HUES6 (cell line): ENCODE measurements at regions not wholly inside any gene's neighbourhood (a gene's known extent, or its start where the extent isn't known, plus 50 kb on each side); places are given as distances from the start of the nearest gene placed in this dataset.
"Not testable (repeated sequence)": the region's sequence is repeated elsewhere in the genome, so short reads cannot be mapped to it uniquely, and the experiment has no call there.

ENCODE experiments used
- H3K27ac ChIP-seq: 2 replicates; pipeline ENCODE4 v1.7.0; 2013; ENCODE audit warnings: low read depth, mild to moderate bottlenecking, low read length, inconsistent platforms
- H3K27me3 ChIP-seq: 2 replicates; pipeline ENCODE4 v1.6.1; 2013; ENCODE audit warnings: low read length; ENCODE audit not compliant: control insufficient read depth, insufficient read depth
- H3K36me3 ChIP-seq: 2 replicates; pipeline ENCODE4 v1.6.1; 2013; ENCODE audit warnings: low read length; ENCODE audit not compliant: control insufficient read depth, insufficient read depth
- H3K4me1 ChIP-seq: 2 replicates; pipeline ENCODE4 v1.6.1; 2013; ENCODE audit warnings: low read length; ENCODE audit not compliant: control insufficient read depth, insufficient read depth
- H3K4me3 ChIP-seq: 2 replicates; pipeline ENCODE4 v1.5.1; 2013; ENCODE audit warnings: low read depth, low read length
- H3K9ac ChIP-seq: one replicate; pipeline ENCODE4 v1.6.1; 2013; ENCODE audit warnings: mild to moderate bottlenecking, low read length
- H3K9me3 ChIP-seq: 2 replicates; pipeline ENCODE4 v1.6.1; 2013; ENCODE audit warnings: low read depth, low read length; ENCODE audit not compliant: control insufficient read depth, insufficient read depth

- not testable (repeated sequence) for H3K4me3 ChIP-seq, H3K4me1 ChIP-seq, H3K27ac ChIP-seq, H3K9ac ChIP-seq, H3K27me3 ChIP-seq, H3K9me3 ChIP-seq, H3K36me3 ChIP-seq
Measured at GRCh38 chr1:245102149-245102548, 52.6 kb upstream of the KIF26B start.

- H3K4me1 ChIP-seq = no peaks in the 10 kb centered on the region; the same call in 1 of the 2 replicates
- H3K4me3 ChIP-seq = no peak overlapping the region
- H3K27ac ChIP-seq = no peak overlapping the region
- no peaks in the 10 kb centered on the region for H3K36me3 ChIP-seq
- H3K27me3 ChIP-seq = no peaks in the 10 kb centered on the region
- H3K9ac ChIP-seq = no peak overlapping the region
- H3K9me3 ChIP-seq = no peaks in the 10 kb centered on the region
Measured at GRCh38 chr1:245099401-245099800, 55.4 kb upstream of the KIF26B start.

DNA sequence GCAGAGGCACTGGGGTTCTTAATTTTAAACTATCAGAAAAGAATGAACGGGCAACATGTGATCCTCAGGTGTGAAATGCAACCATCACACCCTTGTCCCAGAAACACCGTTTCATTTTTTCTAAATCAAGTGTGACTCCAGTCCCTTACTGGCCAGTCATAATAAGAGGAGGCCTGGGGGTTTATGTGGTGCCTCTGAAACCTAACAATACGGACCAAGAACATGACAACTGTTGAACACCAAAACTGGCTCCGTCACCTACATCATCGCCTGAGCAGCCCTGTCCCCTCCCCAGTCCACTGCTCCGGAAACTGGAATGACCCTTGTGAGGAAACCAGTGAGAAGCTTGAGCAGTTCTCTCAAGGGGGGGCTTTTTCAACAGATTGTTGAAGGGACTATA is 55.9 kb upstream of the KIF26B start:
- no peak overlapping the region for H3K9ac ChIP-seq
- H3K36me3 ChIP-seq = no peaks in the 10 kb centered on the region
- H3K4me3 ChIP-seq = no peak overlapping the region
- H3K4me1 ChIP-seq = no peaks in the 10 kb centered on the region; the same call in 1 of the 2 replicates
- H3K9me3 ChIP-seq = no peaks in the 10 kb centered on the region
- no peak overlapping the region for H3K27ac ChIP-seq
- H3K27me3 ChIP-seq = no peaks in the 10 kb centered on the region

- Histone ChIP-seq H3K36me3 (no peaks in the 10 kb centered on the region), H3K9ac (no peak overlapping the region), H3K27ac (no peak overlapping the region), H3K27me3 (no peaks in the 10 kb centered on the region), H3K4me3 (no peak overlapping the region), H3K9me3 (no peaks in the 10 kb centered on the region), H3K4me1 (peaks cover 14% of the 10 kb centered on the region)
Measured at GRCh38 chr1:245096311-245097066, 58.3 kb upstream of the KIF26B start.

DNA sequence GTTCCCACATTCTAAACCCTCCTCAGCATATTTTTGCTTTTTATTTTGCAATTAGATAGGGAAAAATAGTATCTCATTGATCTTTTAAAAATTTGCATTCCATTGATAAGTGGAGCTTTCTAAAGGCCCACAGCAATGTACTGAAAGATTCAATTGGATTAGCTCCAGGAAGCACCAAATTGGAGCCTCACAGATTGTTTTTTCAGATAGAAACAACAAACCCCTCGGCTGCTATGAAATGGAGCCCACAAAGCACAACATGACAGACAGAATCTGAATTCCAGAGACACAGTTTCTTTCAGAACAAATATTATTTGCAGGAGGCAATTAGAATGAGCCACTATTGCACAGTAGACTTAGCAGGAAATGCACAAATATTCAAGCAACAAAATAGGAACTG is 58.9 kb upstream of the KIF26B start:
- Histone ChIP-seq H3K9me3 (no peaks in the 10 kb centered on the region), H3K27me3 (no peaks in the 10 kb centered on the region), H3K4me3 (no peak overlapping the region), H3K9ac (no peak overlapping the region), H3K4me1 (peaks cover 14% of the 10 kb centered on the region), H3K36me3 (no peaks in the 10 kb centered on the region), H3K27ac (no peak overlapping the region)

GRCh38 chr1:245094954-245095353 is 59.8 kb upstream of the KIF26B start:
- Histone ChIP-seq H3K27ac (no peak overlapping the region), H3K4me1 (peaks cover 14% of the 10 kb centered on the region)

DNA sequence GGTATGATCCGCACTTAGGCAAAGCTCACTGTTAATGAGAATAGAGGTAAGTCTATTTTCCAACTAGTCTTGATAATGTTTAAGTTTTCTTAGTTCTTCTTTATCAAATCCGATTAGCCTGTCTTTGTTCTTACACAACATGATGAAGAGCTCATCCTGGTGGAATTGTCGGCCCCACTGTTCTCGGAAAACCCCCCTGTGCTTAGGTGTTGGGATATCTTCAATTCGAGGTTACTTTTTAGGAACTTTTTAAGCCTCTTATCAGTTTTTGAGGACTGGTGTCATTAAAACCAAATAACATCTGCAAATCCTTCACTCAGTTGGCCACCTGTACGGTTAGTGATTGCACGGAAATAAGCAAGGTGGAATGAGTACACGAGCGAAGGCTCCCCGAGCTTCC is 60.7 kb upstream of the KIF26B start:
- Histone ChIP-seq H3K27me3 (no peaks in the 10 kb centered on the region), H3K27ac (no peak overlapping the region), H3K4me1 (peaks cover 14% of the 10 kb centered on the region), H3K36me3 (no peaks in the 10 kb centered on the region), H3K9ac (no peak overlapping the region), H3K4me3 (no peak overlapping the region), H3K9me3 (no peaks in the 10 kb centered on the region)

More at GRCh38 chr1:245094954-245095353, 59.8 kb upstream of the KIF26B start:
- no peak overlapping the region for H3K4me3 ChIP-seq
- no peaks in the 10 kb centered on the region for H3K36me3 ChIP-seq
- no peaks in the 10 kb centered on the region for H3K9me3 ChIP-seq
- H3K27me3 ChIP-seq = no peaks in the 10 kb centered on the region
- no peak overlapping the region for H3K9ac ChIP-seq

- H3K4me3 ChIP-seq = no peak overlapping the region
- H3K27me3 ChIP-seq = no peaks in the 10 kb centered on the region
- H3K27ac ChIP-seq = peak overlapping the region; percentile 20; the same call in 1 of the 2 replicates
- no peaks in the 10 kb centered on the region for H3K9me3 ChIP-seq
- H3K9ac ChIP-seq = no peak overlapping the region
- H3K4me1 ChIP-seq = peaks cover 14% of the 10 kb centered on the region
- H3K36me3 ChIP-seq = no peaks in the 10 kb centered on the region
Measured at GRCh38 chr1:245092638-245092976, 62.2 kb upstream of the KIF26B start.

GRCh38 chr1:245091818-245092637 is 62.8 kb upstream of the KIF26B start:
- Histone ChIP-seq H3K4me3 (no peak overlapping the region), H3K36me3 (no peaks in the 10 kb centered on the region), H3K4me1 (peaks cover 14% of the 10 kb centered on the region), H3K9ac (no peak overlapping the region), H3K27ac (peak overlapping the region; percentile 20; the same call in 1 of the 2 replicates), H3K27me3 (no peaks in the 10 kb centered on the region), H3K9me3 (no peaks in the 10 kb centered on the region)

- Histone ChIP-seq H3K27ac (no peak overlapping the region), H3K9ac (no peak overlapping the region), H3K36me3 (no peaks in the 10 kb centered on the region), H3K4me1 (peaks cover 14% of the 10 kb centered on the region), H3K9me3 (no peaks in the 10 kb centered on the region), H3K4me3 (no peak overlapping the region), H3K27me3 (no peaks in the 10 kb centered on the region)
Measured at GRCh38 chr1:245091171-245091621, 63.6 kb upstream of the KIF26B start.

DNA sequence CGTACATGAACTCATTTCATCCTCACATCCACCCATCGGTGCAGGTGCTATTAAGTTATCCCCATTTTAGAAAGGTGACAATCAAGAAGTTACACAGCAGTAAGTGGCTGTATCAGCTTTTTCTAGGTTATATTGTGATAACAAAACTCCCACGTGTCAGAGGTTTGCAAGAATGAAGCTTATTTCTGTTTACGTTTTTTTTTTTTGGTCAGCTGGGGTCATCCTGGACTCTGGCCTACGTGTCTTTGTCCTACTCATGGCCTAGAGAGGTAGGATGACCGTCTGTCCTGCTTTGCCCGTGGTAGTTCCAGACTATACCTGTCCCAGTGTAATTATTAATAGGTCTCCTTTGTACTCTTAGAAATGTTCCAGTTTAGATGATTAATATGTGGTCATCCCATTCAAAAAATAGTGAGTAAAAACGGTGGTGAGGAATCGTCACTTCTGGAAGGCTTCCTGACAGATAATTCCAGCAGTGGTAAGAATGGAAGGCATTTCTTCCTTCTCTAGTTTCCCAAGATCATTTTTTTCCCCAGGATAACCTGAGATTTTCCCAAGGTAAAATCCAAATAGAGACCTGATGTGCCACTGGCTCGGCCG is 64.2 kb upstream of the KIF26B start:
- Histone ChIP-seq H3K36me3 (no peaks in the 10 kb centered on the region), H3K9me3 (no peaks in the 10 kb centered on the region), H3K4me3 (no peak overlapping the region), H3K9ac (no peak overlapping the region), H3K27ac (no peak overlapping the region), H3K4me1 (peaks cover 14% of the 10 kb centered on the region), H3K27me3 (no peaks in the 10 kb centered on the region)
